Panc1 (cell line): ENCODE measurements at regions not wholly inside any gene's neighbourhood (a gene's known extent, or its start where the extent isn't known, plus 50 kb on each side); places are given as distances from the start of the nearest gene placed in this dataset.

Experiments
- ATAC-seq: fragments of 200-7000 bp; cut with Tn5 transposase; 2 replicates; pipeline ENCODE4 v1.9.1; 2020; ENCODE audit warnings: mild to moderate bottlenecking, moderate library complexity
- BruUV-seq: library from RNA; stranded (reverse); fragments of 400-500 nt; replicated peaks from 2 replicates; lab custom pipeline; 2021; lab: Mats Ljungman, UMichigan
- CTCF ChIA-PET: fragments of 300-600 bp; sonication (Branson Sonifier 250); formaldehyde crosslinking; loops from one replicate; lab custom pipeline; 2022; ENCODE audit warnings: antibody characterized with exemption; lab: Charles Lee
- POLR2A ChIA-PET: fragments of 300-600 bp; sonication (Branson Sonifier 250); formaldehyde crosslinking; loops from one replicate; lab custom pipeline; 2022; ENCODE audit warnings: antibody characterized with exemption; lab: Charles Lee
- DNase-seq: peaks from one replicate; pipeline ENCODE4 v3.0.0-alpha.2; 2010; ENCODE audit warnings: low read depth, low spot score
- H3K27ac ChIP-seq: 2 replicates; pipeline ENCODE4 v1.5.1; 2011; ENCODE audit warnings: mild to moderate bottlenecking, low read length, inconsistent platforms
- H3K27me3 ChIP-seq: fragments of 200-500 bp; sonication (Bioruptor generic); 2 replicates; pipeline ENCODE4 v1.6.0; 2014; ENCODE audit warnings: low read length, inconsistent platforms; ENCODE audit not compliant: control insufficient read depth, insufficient read depth
- H3K36me3 ChIP-seq: fragments of 200-500 bp; sonication (Bioruptor generic); 2 replicates; pipeline ENCODE4 v1.5.1; 2014; ENCODE audit warnings: inconsistent platforms, mild to moderate bottlenecking, low read length, moderate library complexity; ENCODE audit not compliant: control insufficient read depth, insufficient read depth
- H3K4me1 ChIP-seq: 2 replicates; pipeline ENCODE4 v1.5.1; 2011; ENCODE audit warnings: inconsistent platforms, mild to moderate bottlenecking, low read length, moderate library complexity; ENCODE audit not compliant: control insufficient read depth, insufficient read depth
- H3K4me3 ChIP-seq, 2 experiments: 2 replicates each; pipeline ENCODE4 v1.5.1; 2011 to 2012; ENCODE audit warnings: low read depth in 2 of 2, low read length in 2 of 2, mild to moderate bottlenecking in 2 of 2, inconsistent platforms in 1 of 2, moderate library complexity in 1 of 2
- H3K9me3 ChIP-seq: fragments of 200-500 bp; sonication (Bioruptor generic); 2 replicates; pipeline ENCODE4 v1.5.1; 2014; ENCODE audit warnings: low read depth, mild to moderate bottlenecking, inconsistent platforms, low read length, moderate library complexity; ENCODE audit not compliant: control insufficient read depth, insufficient read depth
- CTCF ChIP-seq: fragments of 450-650 bp; IDR thresholded peaks from 2 replicates; pipeline ENCODE4 v1.5.1; 2017; ENCODE audit warnings: mild to moderate bottlenecking
- POLR2AphosphoS5 ChIP-seq: IDR thresholded peaks from 2 replicates; pipeline ENCODE4 v1.6.1; 2012; ENCODE audit warnings: mild to moderate bottlenecking, low read depth, low read length, moderate library complexity
- REST ChIP-seq, 2 experiments: IDR thresholded peaks; 2 replicates each; pipeline ENCODE4 v1.6.1; 2011 to 2012; ENCODE audit warnings: low read depth in 2 of 2, control low read depth in 1 of 2, low read length in 1 of 2, mild to moderate bottlenecking in 1 of 2, moderate library complexity in 1 of 2; ENCODE audit not compliant: insufficient read depth in 1 of 2
- SIN3A ChIP-seq: IDR thresholded peaks from 2 replicates; pipeline ENCODE4 v1.6.1; 2012; ENCODE audit warnings: low read depth, mild to moderate bottlenecking, low read length, moderate library complexity, borderline replicate concordance; ENCODE audit not compliant: insufficient read depth
- TCF7L2 ChIP-seq: IDR thresholded peaks from 2 replicates; pipeline ENCODE4 v1.6.1; 2011; ENCODE audit warnings: mild to moderate bottlenecking, low read depth, low read length, inconsistent platforms
- in situ Hi-C: cut with HindIII; loops from 2 replicates; pipeline ENCODE4 v1.10.0; 2016; ENCODE audit warnings: low sequenced_read_pairs, low pct_unique_long_range_greater_than_20kb
- intact Hi-C: fragments of 100-400 bp; cut with micrococcal nuclease; formaldehyde crosslinking; loops from one replicate; pipeline ENCODE4 v1.10.0; 2022; ENCODE audit not compliant: unreplicated experiment

GRCh38 chr1:60894741-60895140 is 187.6 kb upstream of the NFIA start:
- H3K27ac ChIP-seq: no peak overlapping the region
- H3K36me3 ChIP-seq: no peaks in the 10 kb centered on the region
- no peak for DNase-seq
- CTCF ChIA-PET: no interaction called here
- TF ChIP-seq REST (IDR thresholded peaks at IDR 0.05; ENCODE audit: insufficient read depth in 1 of 2, low read depth in 2 of 2, low read length in 1 of 2) (no peak), CTCF (no peak), TCF7L2 (no peak), POLR2AphosphoS5 (no peak), SIN3A (no peak)
- intact Hi-C loops: no loop called here
- BruUV-seq: no TSS peak
- H3K4me1 ChIP-seq: no peaks in the 10 kb centered on the region
- H3K9me3 ChIP-seq: no peaks in the 10 kb centered on the region
- H3K27me3 ChIP-seq: peaks cover 9% of the 10 kb centered on the region
- ATAC-seq: no peak
- H3K4me3 ChIP-seq: no peak overlapping the region
- in situ Hi-C loops: no loop called here
- POLR2A ChIA-PET: no interaction called here

- intact Hi-C loops: no loop called here
- H3K36me3 ChIP-seq: no peaks in the 10 kb centered on the region
- ATAC-seq (no peak), DNase-seq (no peak)
- no peak overlapping the region for H3K27ac ChIP-seq
- no peaks in the 10 kb centered on the region for H3K9me3 ChIP-seq
- ChIA-PET POLR2A (no interaction called here), CTCF (no interaction called here)
- no peak overlapping the region for H3K4me3 ChIP-seq
- in situ Hi-C loops: no loop called here
- TF ChIP-seq REST (IDR thresholded peaks at IDR 0.05; ENCODE audit: insufficient read depth in 1 of 2, low read depth in 2 of 2, low read length in 1 of 2): no peak
- TF ChIP-seq TCF7L2: no peak
- TF ChIP-seq CTCF: no peak
- H3K27me3 ChIP-seq: peaks cover 9% of the 10 kb centered on the region
- no peaks in the 10 kb centered on the region for H3K4me1 ChIP-seq
- no TSS peak for BruUV-seq
These were observed 188.2 kb upstream of the NFIA start for GRCh38 chr1:60894130-60894529.
